ENCODE measurements at regions not wholly inside any gene's neighbourhood (a gene's known extent, or its start where the extent isn't known, plus 50 kb on each side); places are given as distances from the start of the nearest gene placed in this dataset.
A peak's percentile ranks its signal among the peaks of the same experiment; 100 is the strongest.

- no CpG with 5 or more reads among the region's 1 CpG for WGBS (ENCODE audit: extremely low coverage, insufficient coverage, low lambda C conversion rate)
- Histone ChIP-seq H3K4me2 (ENCODE audit: low read length) (no peak overlapping the region), H4K8ac (ENCODE audit: low read depth, low read length) (no peak overlapping the region), H3K4me1 (ENCODE audit: control insufficient read depth, low read depth, low read length) (no peaks in the 10 kb centered on the region), H2BK5ac (ENCODE audit: low read length) (no peak overlapping the region), H3K79me1 (ENCODE audit: low read length) (no peaks in the 10 kb centered on the region), H4K5ac (ENCODE audit: low read length) (no peak overlapping the region), H3K27me3 (ENCODE audit: insufficient read depth, low read length, poor library complexity) (no peaks in the 10 kb centered on the region), H3K18ac (ENCODE audit: low read length) (no peak overlapping the region), H2BK120ac (ENCODE audit: low read depth, low read length) (no peak overlapping the region), H2AK5ac (ENCODE audit: low read length) (no peak overlapping the region), H3K23ac (ENCODE audit: low read length) (no peak overlapping the region), H2BK15ac (replicated peaks; ENCODE audit: low read depth) (no peak overlapping the region), H3K79me2 (ENCODE audit: control insufficient read depth, insufficient read depth, low read length) (no peaks in the 10 kb centered on the region), H3K9ac (ENCODE audit: low read length) (no peak overlapping the region), H3K4ac (ENCODE audit: low read depth, low read length) (no peak overlapping the region), H3K56ac (ENCODE audit: low read length) (no peak overlapping the region), H3K27ac (ENCODE audit: low read depth, low read length) (no peak overlapping the region), H3K36me3 (ENCODE audit: control insufficient read depth, insufficient read depth, low read length) (no peaks in the 10 kb centered on the region), H3K4me3 (ENCODE audit: low read length) (no peak overlapping the region)
- no peak for DNase-seq
These were observed 384.6 kb downstream of the STIM2 start for GRCh38 chr4:27245216-27245615.

- no peaks in the 10 kb centered on the region for H3K36me3 ChIP-seq (ENCODE audit: control insufficient read depth, insufficient read depth, low read length)
- H3K4me3 ChIP-seq (ENCODE audit: low read length) = no peak overlapping the region
- DNase-seq = no peak
- no peaks in the 10 kb centered on the region for H3K79me2 ChIP-seq (ENCODE audit: control insufficient read depth, insufficient read depth, low read length)
- H3K27ac ChIP-seq (ENCODE audit: low read depth, low read length) = no peak overlapping the region
- H3K23ac ChIP-seq (ENCODE audit: low read length) = no peak overlapping the region
- no CpG with 5 or more reads among the region's 2 CpGs for WGBS (ENCODE audit: extremely low coverage, insufficient coverage, low lambda C conversion rate)
- no peak overlapping the region for H3K9ac ChIP-seq (ENCODE audit: low read length)
- H2AK5ac ChIP-seq (ENCODE audit: low read length) = no peak overlapping the region
- no peak overlapping the region for H2BK120ac ChIP-seq (ENCODE audit: low read depth, low read length)
- H3K4me2 ChIP-seq (ENCODE audit: low read length) = no peak overlapping the region
- H3K4ac ChIP-seq (ENCODE audit: low read depth, low read length) = no peak overlapping the region
- no peaks in the 10 kb centered on the region for H3K4me1 ChIP-seq (ENCODE audit: control insufficient read depth, low read depth, low read length)
- no peak overlapping the region for H2BK15ac ChIP-seq (replicated peaks; ENCODE audit: low read depth)
- H3K18ac ChIP-seq (ENCODE audit: low read length) = no peak overlapping the region
- H4K8ac ChIP-seq (ENCODE audit: low read depth, low read length) = no peak overlapping the region
- H3K56ac ChIP-seq (ENCODE audit: low read length) = no peak overlapping the region
- H3K79me1 ChIP-seq (ENCODE audit: low read length) = no peaks in the 10 kb centered on the region
- no peak overlapping the region for H4K5ac ChIP-seq (ENCODE audit: low read length)
- H3K27me3 ChIP-seq (ENCODE audit: insufficient read depth, low read length, poor library complexity) = no peaks in the 10 kb centered on the region
- no peak overlapping the region for H2BK5ac ChIP-seq (ENCODE audit: low read length)
These were observed 388.2 kb downstream of the STIM2 start for GRCh38 chr4:27248829-27249228.

GRCh38 chr4:27251771-27252170 lies 391.1 kb downstream of the STIM2 start:
- H3K79me1 ChIP-seq (ENCODE audit: low read length) = no peaks in the 10 kb centered on the region
- H3K4me2 ChIP-seq (ENCODE audit: low read length) = no peak overlapping the region
- no peak overlapping the region for H3K18ac ChIP-seq (ENCODE audit: low read length)
- H4K5ac ChIP-seq (ENCODE audit: low read length) = no peak overlapping the region
- no peaks in the 10 kb centered on the region for H3K36me3 ChIP-seq (ENCODE audit: control insufficient read depth, insufficient read depth, low read length)
- no peak overlapping the region for H2AK5ac ChIP-seq (ENCODE audit: low read length)
- no peak for DNase-seq
- no peaks in the 10 kb centered on the region for H3K4me1 ChIP-seq (ENCODE audit: control insufficient read depth, low read depth, low read length)
- H3K4me3 ChIP-seq (ENCODE audit: low read length) = no peak overlapping the region
- no peak overlapping the region for H4K8ac ChIP-seq (ENCODE audit: low read depth, low read length)
- H3K79me2 ChIP-seq (ENCODE audit: control insufficient read depth, insufficient read depth, low read length) = no peaks in the 10 kb centered on the region
- H2BK5ac ChIP-seq (ENCODE audit: low read length) = no peak overlapping the region
- no peak overlapping the region for H3K4ac ChIP-seq (ENCODE audit: low read depth, low read length)
- no peak overlapping the region for H2BK15ac ChIP-seq (replicated peaks; ENCODE audit: low read depth)
- H3K27ac ChIP-seq (ENCODE audit: low read depth, low read length) = no peak overlapping the region
- H3K27me3 ChIP-seq (ENCODE audit: insufficient read depth, low read length, poor library complexity) = no peaks in the 10 kb centered on the region
- H3K56ac ChIP-seq (ENCODE audit: low read length) = no peak overlapping the region
- H2BK120ac ChIP-seq (ENCODE audit: low read depth, low read length) = no peak overlapping the region
- no CpG with 5 or more reads among the region's 2 CpGs for WGBS (ENCODE audit: extremely low coverage, insufficient coverage, low lambda C conversion rate)
- no peak overlapping the region for H3K23ac ChIP-seq (ENCODE audit: low read length)
- H3K9ac ChIP-seq (ENCODE audit: low read length) = no peak overlapping the region

- H3K27me3 ChIP-seq (ENCODE audit: insufficient read depth, low read length, poor library complexity) = no peaks in the 10 kb centered on the region
- H2AK5ac ChIP-seq (ENCODE audit: low read length) = no peak overlapping the region
- H2BK120ac ChIP-seq (ENCODE audit: low read depth, low read length) = no peak overlapping the region
- H3K27ac ChIP-seq (ENCODE audit: low read depth, low read length) = no peak overlapping the region
- H2BK15ac ChIP-seq (replicated peaks; ENCODE audit: low read depth) = no peak overlapping the region
- no peak overlapping the region for H3K4ac ChIP-seq (ENCODE audit: low read depth, low read length)
- H3K79me1 ChIP-seq (ENCODE audit: low read length) = no peaks in the 10 kb centered on the region
- DNase-seq = no peak
- H3K36me3 ChIP-seq (ENCODE audit: control insufficient read depth, insufficient read depth, low read length) = no peaks in the 10 kb centered on the region
- H3K9ac ChIP-seq (ENCODE audit: low read length) = no peak overlapping the region
- H4K8ac ChIP-seq (ENCODE audit: low read depth, low read length) = no peak overlapping the region
- H3K18ac ChIP-seq (ENCODE audit: low read length) = no peak overlapping the region
- no CpG with 5 or more reads among the region's 7 CpGs for WGBS (ENCODE audit: extremely low coverage, insufficient coverage, low lambda C conversion rate)
- H3K4me3 ChIP-seq (ENCODE audit: low read length) = no peak overlapping the region
- no peaks in the 10 kb centered on the region for H3K79me2 ChIP-seq (ENCODE audit: control insufficient read depth, insufficient read depth, low read length)
- H3K23ac ChIP-seq (ENCODE audit: low read length) = no peak overlapping the region
- no peak overlapping the region for H4K5ac ChIP-seq (ENCODE audit: low read length)
- no peak overlapping the region for H2BK5ac ChIP-seq (ENCODE audit: low read length)
- H3K4me2 ChIP-seq (ENCODE audit: low read length) = no peak overlapping the region
- H3K4me1 ChIP-seq (ENCODE audit: control insufficient read depth, low read depth, low read length) = no peaks in the 10 kb centered on the region
- H3K56ac ChIP-seq (ENCODE audit: low read length) = no peak overlapping the region
These were observed 406.8 kb downstream of the STIM2 start for GRCh38 chr4:27267339-27267969.

- H4K8ac ChIP-seq (ENCODE audit: low read depth, low read length) = no peak overlapping the region
- H2AK5ac ChIP-seq (ENCODE audit: low read length) = no peak overlapping the region
- H3K9ac ChIP-seq (ENCODE audit: low read length) = no peak overlapping the region
- no peaks in the 10 kb centered on the region for H3K79me1 ChIP-seq (ENCODE audit: low read length)
- H3K4me3 ChIP-seq (ENCODE audit: low read length) = no peak overlapping the region
- H3K56ac ChIP-seq (ENCODE audit: low read length) = no peak overlapping the region
- H3K4ac ChIP-seq (ENCODE audit: low read depth, low read length) = no peak overlapping the region
- H3K4me2 ChIP-seq (ENCODE audit: low read length) = no peak overlapping the region
- no peak overlapping the region for H2BK15ac ChIP-seq (replicated peaks; ENCODE audit: low read depth)
- no peak for DNase-seq
- no peaks in the 10 kb centered on the region for H3K79me2 ChIP-seq (ENCODE audit: control insufficient read depth, insufficient read depth, low read length)
- WGBS (ENCODE audit: extremely low coverage, insufficient coverage, low lambda C conversion rate) = no CpG with 5 or more reads among the region's 4 CpGs
- H2BK120ac ChIP-seq (ENCODE audit: low read depth, low read length) = no peak overlapping the region
- no peaks in the 10 kb centered on the region for H3K36me3 ChIP-seq (ENCODE audit: control insufficient read depth, insufficient read depth, low read length)
- no peak overlapping the region for H3K27ac ChIP-seq (ENCODE audit: low read depth, low read length)
- H2BK5ac ChIP-seq (ENCODE audit: low read length) = no peak overlapping the region
- H3K23ac ChIP-seq (ENCODE audit: low read length) = no peak overlapping the region
- H3K4me1 ChIP-seq (ENCODE audit: control insufficient read depth, low read depth, low read length) = no peaks in the 10 kb centered on the region
- H3K18ac ChIP-seq (ENCODE audit: low read length) = no peak overlapping the region
- no peak overlapping the region for H4K5ac ChIP-seq (ENCODE audit: low read length)
- H3K27me3 ChIP-seq (ENCODE audit: insufficient read depth, low read length, poor library complexity) = no peaks in the 10 kb centered on the region
These were observed 407.3 kb downstream of the STIM2 start for GRCh38 chr4:27267970-27268355.

GRCh38 chr4:27270435-27270834 lies 409.8 kb downstream of the STIM2 start:
- Histone ChIP-seq H2AK5ac (ENCODE audit: low read length) (no peak overlapping the region), H2BK5ac (ENCODE audit: low read length) (no peak overlapping the region), H3K27ac (ENCODE audit: low read depth, low read length) (no peak overlapping the region), H3K56ac (ENCODE audit: low read length) (no peak overlapping the region), H2BK120ac (ENCODE audit: low read depth, low read length) (no peak overlapping the region), H3K36me3 (ENCODE audit: control insufficient read depth, insufficient read depth, low read length) (no peaks in the 10 kb centered on the region), H3K4ac (ENCODE audit: low read depth, low read length) (no peak overlapping the region), H3K27me3 (ENCODE audit: insufficient read depth, low read length, poor library complexity) (no peaks in the 10 kb centered on the region), H4K8ac (ENCODE audit: low read depth, low read length) (no peak overlapping the region), H3K4me1 (ENCODE audit: control insufficient read depth, low read depth, low read length) (no peaks in the 10 kb centered on the region), H3K4me3 (ENCODE audit: low read length) (no peak overlapping the region), H4K5ac (ENCODE audit: low read length) (no peak overlapping the region), H3K4me2 (ENCODE audit: low read length) (no peak overlapping the region), H2BK15ac (replicated peaks; ENCODE audit: low read depth) (no peak overlapping the region), H3K18ac (ENCODE audit: low read length) (no peak overlapping the region), H3K79me1 (ENCODE audit: low read length) (no peaks in the 10 kb centered on the region), H3K9ac (ENCODE audit: low read length) (no peak overlapping the region), H3K23ac (ENCODE audit: low read length) (no peak overlapping the region), H3K79me2 (ENCODE audit: control insufficient read depth, insufficient read depth, low read length) (no peaks in the 10 kb centered on the region)
- peak; percentile 14 for DNase-seq
- no CpG with 5 or more reads among the region's 1 CpG for WGBS (ENCODE audit: extremely low coverage, insufficient coverage, low lambda C conversion rate)

All from mesendoderm (in vitro differentiated cells).